Stimulated activated CD8-positive, alpha-beta memory T cell treated with anti-CD3 and anti-CD28 coated beads, Interleukin-7, amount 100 ng/mL, for 4 hours (primary cell): ENCODE measurements at regions not wholly inside any gene's neighbourhood (a gene's known extent, or its start where the extent isn't known, plus 50 kb on each side); places are given as distances from the start of the nearest gene placed in this dataset.

ENCODE experiments used
- DNase-seq, 2 donors: peaks; one replicate each; pipeline ENCODE4 v3.0.0-alpha.2; 2020; ENCODE audit warnings: low read depth in 2 of 2

- DNase-seq = no peak
Observed at GRCh38 chr1:222040121-222040805, 298.4 kb upstream of the DUSP10 start.

DNA sequence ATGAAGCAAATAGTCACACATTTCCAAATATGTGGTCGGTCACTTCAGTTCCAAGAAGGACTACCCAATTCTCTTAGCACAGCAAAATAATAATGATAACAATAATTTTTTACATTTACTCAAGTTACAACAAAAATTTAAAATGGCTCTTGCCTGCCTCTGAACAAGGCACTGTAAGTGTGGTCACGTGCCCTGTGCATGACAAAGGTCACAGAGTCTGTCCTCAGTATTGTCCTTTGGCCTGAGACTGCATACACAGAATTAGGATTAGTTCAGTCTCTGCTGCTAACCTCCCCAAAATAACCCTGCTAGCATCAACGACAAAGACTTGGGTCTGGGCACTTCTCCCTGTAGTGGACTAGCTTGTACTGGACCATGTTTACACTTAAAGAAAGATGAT is 297.1 kb upstream of the DUSP10 start:
- DNase-seq = no peak

DNA sequence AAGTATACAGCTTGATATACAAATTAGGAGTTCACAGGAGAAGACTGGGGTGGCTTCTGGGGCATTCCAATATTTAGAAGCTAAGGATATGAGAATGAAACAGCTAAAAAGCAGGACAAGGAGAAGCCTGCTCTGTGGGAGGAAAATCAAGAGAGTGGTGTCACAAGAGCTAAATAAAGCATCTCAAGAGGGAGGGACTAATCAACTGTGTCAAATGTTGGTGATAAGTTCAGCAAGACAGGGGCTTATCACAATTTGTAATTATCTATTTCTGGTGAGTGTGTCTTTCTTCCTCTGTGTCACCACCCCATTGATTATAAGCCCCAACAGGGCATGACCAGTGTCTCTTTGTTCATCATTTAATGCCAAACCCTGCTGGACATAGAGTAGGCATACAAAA is 295.8 kb upstream of the DUSP10 start:
- no peak for DNase-seq

DNA sequence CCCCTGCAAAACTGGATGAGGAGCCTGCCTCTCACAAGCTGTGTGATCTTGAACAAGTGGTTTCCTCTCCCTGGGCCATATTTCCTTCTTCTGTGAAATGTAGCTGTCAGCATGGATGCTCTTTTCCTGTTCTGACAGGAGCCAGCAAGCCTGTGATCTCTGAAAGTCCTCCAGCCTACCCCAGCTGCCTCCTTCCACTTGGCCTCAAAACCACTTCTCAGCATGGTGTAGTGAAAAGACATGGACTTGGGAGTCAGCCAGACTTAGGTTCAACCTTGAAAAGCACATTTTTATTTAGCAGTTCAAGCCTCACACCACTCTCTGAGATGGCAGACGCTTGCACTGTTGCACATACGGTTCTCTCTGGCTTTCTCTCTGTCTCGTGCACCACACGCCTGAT is 292.9 kb upstream of the DUSP10 start:
- no peak for DNase-seq

DNA sequence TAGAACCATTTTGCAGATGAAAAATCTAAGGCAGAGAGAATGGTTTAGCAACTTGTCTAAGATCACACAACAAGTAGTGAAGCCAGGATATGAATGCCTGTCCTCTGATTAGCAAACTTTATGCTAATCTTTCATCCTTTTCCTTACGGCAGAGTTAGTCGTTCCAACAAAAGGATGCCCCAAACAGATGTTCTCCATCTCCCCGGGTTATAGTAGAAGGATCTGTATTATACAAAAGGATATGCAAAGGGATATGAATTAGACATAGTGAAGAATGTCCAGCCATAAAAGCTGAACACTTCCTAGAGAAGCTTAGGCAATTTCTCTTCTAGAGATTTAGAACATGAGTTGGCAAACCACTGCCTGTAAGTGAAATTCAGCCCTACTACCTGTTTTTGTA is 291.6 kb upstream of the DUSP10 start:
- no peak for DNase-seq

DNA sequence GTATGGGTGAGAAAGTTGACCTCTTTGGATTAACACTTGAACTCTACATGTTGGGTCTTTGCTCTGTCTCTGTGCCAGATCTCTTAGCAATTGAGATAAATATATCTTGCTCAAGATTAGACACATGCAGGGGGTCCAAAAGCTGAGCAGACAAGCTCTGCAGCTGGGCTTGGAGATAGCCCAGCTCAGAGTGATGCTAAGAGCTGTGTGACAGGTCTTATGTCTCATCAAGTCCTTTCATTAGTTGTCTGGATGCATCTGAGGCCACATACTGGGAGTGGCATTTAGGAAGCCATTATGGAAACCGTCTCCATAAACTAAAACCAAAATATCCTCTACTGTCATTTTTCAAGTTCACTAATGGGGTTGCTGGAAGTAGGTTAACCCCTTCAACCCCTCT is 289.4 kb upstream of the DUSP10 start:
- no peak for DNase-seq

DNA sequence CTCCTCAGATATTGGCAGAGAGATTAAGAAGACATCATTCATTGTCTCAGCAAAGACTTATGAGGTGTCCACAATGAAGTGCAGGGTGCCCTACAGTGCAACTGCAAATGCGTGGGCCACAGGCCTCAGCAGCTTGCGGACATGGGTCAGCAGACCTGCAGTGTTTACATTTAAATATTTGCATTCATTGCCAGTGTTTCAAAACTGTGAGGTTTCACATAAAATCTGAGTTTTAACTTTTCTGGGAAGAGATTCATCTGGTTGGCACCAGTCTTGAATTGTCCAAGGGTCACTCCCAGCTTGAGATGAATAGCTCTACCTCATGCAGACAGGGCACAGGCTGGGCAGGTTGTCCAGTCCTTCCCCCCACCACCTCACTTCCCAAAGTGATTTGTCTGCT is 286.8 kb upstream of the DUSP10 start:
- no peak for DNase-seq

GRCh38 chr1:222028116-222028515 is 286.2 kb upstream of the DUSP10 start:
- DNase-seq = no peak

- no peak for DNase-seq
Observed at GRCh38 chr1:222026280-222026679, 284.4 kb upstream of the DUSP10 start.

GRCh38 chr1:222023025-222023424 is 281.1 kb upstream of the DUSP10 start:
- no peak for DNase-seq

- DNase-seq = no peak
Observed at GRCh38 chr1:222021129-222021528, 279.2 kb upstream of the DUSP10 start.

GRCh38 chr1:222020553-222020952 is 278.7 kb upstream of the DUSP10 start:
- DNase-seq = no peak

DNA sequence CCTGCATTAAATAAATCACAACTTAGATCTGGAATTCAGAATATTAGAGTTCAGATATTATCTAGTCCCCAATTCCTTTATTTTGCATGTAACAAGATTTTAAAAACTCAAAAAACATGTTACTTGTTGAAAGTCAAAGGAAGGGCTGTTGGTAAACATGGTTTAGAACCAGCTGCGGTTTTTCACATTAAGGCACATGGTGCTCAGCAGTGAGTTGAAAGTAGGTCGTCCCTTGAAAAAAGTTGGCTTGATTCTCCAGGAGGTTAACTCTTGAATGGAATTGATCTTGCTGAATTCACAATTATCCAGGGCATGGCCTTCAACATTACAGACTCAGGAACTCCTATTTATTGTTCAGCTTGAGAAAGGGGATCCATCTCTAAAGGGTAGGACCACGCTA is 277.1 kb upstream of the DUSP10 start:
- DNase-seq = no peak

- no peak for DNase-seq
Observed at GRCh38 chr1:222018041-222018440, 276.2 kb upstream of the DUSP10 start.

DNA sequence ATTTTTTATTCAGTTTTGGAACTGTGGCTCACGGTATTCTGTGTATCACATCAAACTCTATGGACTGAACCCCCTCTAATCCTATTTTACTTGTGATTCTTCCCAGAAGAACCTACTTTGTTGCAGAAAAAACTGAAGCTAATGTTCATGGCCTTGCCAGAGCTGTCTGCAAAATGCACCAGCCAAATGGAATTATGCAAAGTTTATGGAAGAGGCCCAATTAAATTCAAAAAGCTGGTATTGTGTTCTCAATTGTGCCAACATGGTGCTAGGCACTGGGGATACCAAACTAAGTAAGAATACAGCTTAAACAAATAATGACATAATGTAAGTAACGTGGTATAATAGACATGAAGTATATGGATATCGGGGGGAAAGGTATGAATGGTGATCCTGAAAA is 273.8 kb upstream of the DUSP10 start:
- DNase-seq = no peak

DNA sequence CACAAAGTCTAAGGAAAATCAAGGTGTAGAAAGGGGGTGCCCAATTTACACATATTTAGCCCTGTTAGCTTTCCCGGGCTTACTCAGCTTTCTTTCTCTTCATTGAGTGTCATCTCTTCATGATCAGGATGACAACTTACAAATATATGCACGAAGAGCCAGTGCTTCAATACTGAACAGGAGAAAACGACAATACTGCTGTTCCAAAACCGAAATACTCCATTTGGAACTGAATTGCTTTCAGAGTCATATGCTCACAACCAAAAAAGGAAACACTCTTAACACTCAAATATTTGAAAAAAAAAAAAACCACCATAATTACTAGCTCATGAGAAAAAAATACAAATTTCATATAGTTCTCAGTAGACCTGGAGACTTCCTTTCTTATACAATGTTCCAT is 272.1 kb upstream of the DUSP10 start:
- DNase-seq = no peak

GRCh38 chr1:222012816-222013215 is 270.9 kb upstream of the DUSP10 start:
- DNase-seq = no peak

- DNase-seq = no peak
Observed at GRCh38 chr1:222010306-222010705, 268.4 kb upstream of the DUSP10 start.

- no peak for DNase-seq
Observed at GRCh38 chr1:222009105-222009730, 267.3 kb upstream of the DUSP10 start.

GRCh38 chr1:222006715-222007114 is 264.8 kb upstream of the DUSP10 start:
- DNase-seq = no peak

DNA sequence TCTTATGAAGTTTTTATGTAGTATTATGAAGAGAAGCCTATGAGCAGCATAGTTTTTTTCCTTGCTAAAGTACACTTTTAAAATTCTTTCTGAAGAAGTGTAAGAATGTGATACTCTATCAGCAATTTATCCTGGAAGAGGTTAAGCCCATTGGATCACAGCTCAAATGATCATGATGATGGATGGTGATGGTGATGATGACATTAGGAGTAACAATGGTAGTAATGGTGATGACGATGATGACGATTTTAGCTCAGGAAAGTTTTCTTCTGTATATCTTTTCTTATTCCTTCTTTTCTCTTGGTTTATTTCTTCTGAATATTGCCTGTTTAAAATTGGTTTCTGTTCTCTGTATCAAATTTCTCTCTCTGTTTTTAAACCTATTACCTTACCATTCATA is 262.9 kb upstream of the DUSP10 start:
- no peak for DNase-seq

- DNase-seq = no peak
Observed at GRCh38 chr1:222004034-222004433, 262.1 kb upstream of the DUSP10 start.

- no peak for DNase-seq
Observed at GRCh38 chr1:222002503-222002902, 260.6 kb upstream of the DUSP10 start.

DNA sequence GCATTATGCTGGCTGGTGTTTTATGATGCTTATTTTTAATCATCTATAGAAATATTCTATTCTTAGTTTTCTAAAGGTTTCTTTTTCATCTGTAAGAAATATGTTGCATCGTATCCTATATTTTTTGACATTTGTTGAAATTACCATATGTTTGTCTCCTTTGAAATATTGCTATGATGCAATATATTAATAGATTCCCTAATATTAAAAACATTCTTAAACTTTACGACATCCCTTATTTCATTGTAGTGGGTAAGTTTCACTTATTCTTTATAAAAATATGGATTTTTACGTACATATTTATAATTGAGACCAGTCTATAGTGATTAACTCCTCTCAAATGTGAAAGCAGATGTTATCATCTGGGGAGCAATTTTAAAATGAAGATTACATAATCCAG is 258.2 kb upstream of the DUSP10 start:
- DNase-seq = no peak
